ENCODE measurements at regions not wholly inside any gene's neighbourhood (a gene's known extent, or its start where the extent isn't known, plus 50 kb on each side); places are given as distances from the start of the nearest gene placed in this dataset.

- no peak for DNase-seq
These were observed 55.2 kb upstream of the ACTBL2 start for GRCh38 chr5:57537811-57538210.

GRCh38 chr5:57532513-57533497, 50.2 kb upstream of the ACTBL2 start:
- DNase-seq, result no peak

Measured in occipital lobe (tissue), 1 donor.